ENCODE measurements at regions not wholly inside any gene's neighbourhood (a gene's known extent, or its start where the extent isn't known, plus 50 kb on each side); places are given as distances from the start of the nearest gene placed in this dataset.

DNA sequence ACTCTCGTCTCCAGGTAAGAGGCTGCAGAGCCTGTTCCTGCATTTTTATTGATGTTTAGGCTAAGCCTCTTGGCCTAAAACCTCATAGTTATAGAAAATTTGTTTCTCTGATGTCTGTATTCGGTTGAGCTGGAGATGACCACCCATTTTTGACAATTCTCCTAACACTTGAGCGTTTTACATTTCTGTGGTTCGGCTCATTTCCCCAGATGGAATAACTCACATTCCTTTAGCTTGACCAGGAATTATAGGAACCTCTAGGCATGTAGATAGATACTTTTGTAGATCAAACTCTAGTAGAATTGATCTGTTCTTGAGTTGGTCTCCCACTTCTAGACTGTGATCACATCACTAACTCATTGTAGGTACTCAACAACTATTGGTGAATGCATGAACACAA, 172.6 kb upstream of the CADM1 start:
- TF ChIP-seq REST (IDR thresholded peaks at IDR 0.05) (no peak), TAF1 (conservative IDR thresholded peaks at IDR 0.05) (no peak), JUND (IDR thresholded peaks at IDR 0.05) (no peak), SP1 (IDR thresholded peaks at IDR 0.05) (no peak), RAD21 (IDR thresholded peaks at IDR 0.05) (no peak), NR2F2 (IDR thresholded peaks at IDR 0.05) (no peak), YY1 (IDR thresholded peaks at IDR 0.05) (no peak), FOXA1 (IDR thresholded peaks at IDR 0.05) (no peak), EGR1 (IDR thresholded peaks at IDR 0.05; ENCODE audit: low read depth in 2 of 2) (no peak), GABPA (IDR thresholded peaks at IDR 0.05 in 1 of 2, conservative IDR thresholded peaks at IDR 0.05 in 1 of 2) (no peak), RXRA (IDR thresholded peaks at IDR 0.05) (no peak), HNF4G (IDR thresholded peaks at IDR 0.05) (no peak)
- TF ChIP-seq, protein P1, sequence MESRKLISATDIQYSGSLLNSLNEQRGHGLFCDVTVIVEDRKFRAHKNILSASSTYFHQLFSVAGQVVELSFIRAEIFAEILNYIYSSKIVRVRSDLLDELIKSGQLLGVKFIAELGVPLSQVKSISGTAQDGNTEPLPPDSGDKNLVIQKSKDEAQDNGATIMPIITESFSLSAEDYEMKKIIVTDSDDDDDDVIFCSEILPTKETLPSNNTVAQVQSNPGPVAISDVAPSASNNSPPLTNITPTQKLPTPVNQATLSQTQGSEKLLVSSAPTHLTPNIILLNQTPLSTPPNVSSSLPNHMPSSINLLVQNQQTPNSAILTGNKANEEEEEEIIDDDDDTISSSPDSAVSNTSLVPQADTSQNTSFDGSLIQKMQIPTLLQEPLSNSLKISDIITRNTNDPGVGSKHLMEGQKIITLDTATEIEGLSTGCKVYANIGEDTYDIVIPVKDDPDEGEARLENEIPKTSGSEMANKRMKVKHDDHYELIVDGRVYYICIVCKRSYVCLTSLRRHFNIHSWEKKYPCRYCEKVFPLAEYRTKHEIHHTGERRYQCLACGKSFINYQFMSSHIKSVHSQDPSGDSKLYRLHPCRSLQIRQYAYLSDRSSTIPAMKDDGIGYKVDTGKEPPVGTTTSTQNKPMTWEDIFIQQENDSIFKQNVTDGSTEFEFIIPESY (IDR thresholded peaks at IDR 0.05) = no peak
- Histone ChIP-seq H3K4me3 (ENCODE audit: low read depth in 1 of 3, low read length in 3 of 3) (no peak overlapping the region), H3K9me3 (ENCODE audit: control insufficient read depth in 4 of 4, low read length in 3 of 4) (no peaks in the 10 kb centered on the region), H3K4me1 (ENCODE audit: control insufficient read depth in 4 of 4, insufficient read depth in 4 of 4, low read length in 3 of 4) (peaks cover 0 to 2% (median under 1%) of the 10 kb centered on the region in 4 donors), H3K36me3 (ENCODE audit: control insufficient read depth in 4 of 4, insufficient read depth in 3 of 4, low read depth in 1 of 4, low read length in 3 of 4) (no peaks in the 10 kb centered on the region), H3K27me3 (ENCODE audit: control insufficient read depth in 4 of 4, insufficient read depth in 4 of 4, low read length in 3 of 4) (no peaks in the 10 kb centered on the region), H3K9ac (ENCODE audit: low read depth in 1 of 2, low read length in 2 of 2) (no peak overlapping the region), H3K27ac (ENCODE audit: low read depth in 1 of 2, low read length in 2 of 2) (no peak overlapping the region)
- WGBS = 93% methylated on average over 4 of the region's 4 CpGs
- no peak for DNase-seq (ENCODE audit: low spot score)

GRCh38 chr11:115676206-115676605, 172.0 kb upstream of the CADM1 start:
- Histone ChIP-seq H3K9me3 (ENCODE audit: control insufficient read depth in 4 of 4, low read length in 3 of 4) (no peaks in the 10 kb centered on the region), H3K27ac (ENCODE audit: low read depth in 1 of 2, low read length in 2 of 2) (no peak overlapping the region), H3K36me3 (ENCODE audit: control insufficient read depth in 4 of 4, insufficient read depth in 3 of 4, low read depth in 1 of 4, low read length in 3 of 4) (no peaks in the 10 kb centered on the region), H3K4me3 (ENCODE audit: low read depth in 1 of 3, low read length in 3 of 3) (no peak overlapping the region), H3K4me1 (ENCODE audit: control insufficient read depth in 4 of 4, insufficient read depth in 4 of 4, low read length in 3 of 4) (peaks cover 0 to 2% (median under 1%) of the 10 kb centered on the region in 4 donors), H3K27me3 (ENCODE audit: control insufficient read depth in 4 of 4, insufficient read depth in 4 of 4, low read length in 3 of 4) (no peaks in the 10 kb centered on the region), H3K9ac (ENCODE audit: low read depth in 1 of 2, low read length in 2 of 2) (no peak overlapping the region)
- DNase-seq (ENCODE audit: low spot score) = no peak
- 90% methylated on average over 4 of the region's 4 CpGs for WGBS
- no peak for TF ChIP-seq GABPA (IDR thresholded peaks at IDR 0.05 in 1 of 2, conservative IDR thresholded peaks at IDR 0.05 in 1 of 2)
- TF ChIP-seq EGR1 (IDR thresholded peaks at IDR 0.05; ENCODE audit: low read depth in 2 of 2) = no peak
- TF ChIP-seq, protein P1 (IDR thresholded peaks at IDR 0.05) = no peak
- TF ChIP-seq YY1 (IDR thresholded peaks at IDR 0.05) = no peak
- no peak for TF ChIP-seq JUND (IDR thresholded peaks at IDR 0.05)
- TF ChIP-seq SP1 (IDR thresholded peaks at IDR 0.05) = no peak
- TF ChIP-seq MAX (IDR thresholded peaks at IDR 0.05) = no peak
- TF ChIP-seq REST (IDR thresholded peaks at IDR 0.05) = no peak
- no peak for TF ChIP-seq HNF4G (IDR thresholded peaks at IDR 0.05)
- no peak for TF ChIP-seq FOXA2 (IDR thresholded peaks at IDR 0.05)
- no peak for TF ChIP-seq HNF4A (conservative IDR thresholded peaks at IDR 0.05)
- no peak for TF ChIP-seq RXRA (IDR thresholded peaks at IDR 0.05)
- TF ChIP-seq NR2F2 (IDR thresholded peaks at IDR 0.05) = no peak
- TF ChIP-seq ATF3 (IDR thresholded peaks at IDR 0.05) = no peak
- no peak for TF ChIP-seq TAF1 (conservative IDR thresholded peaks at IDR 0.05)
- no peak for TF ChIP-seq FOXA1 (IDR thresholded peaks at IDR 0.05)
- no peak for TF ChIP-seq CTCF (IDR thresholded peaks at IDR 0.05; ENCODE audit: low read depth, low read length, missing input control)
- TF ChIP-seq RAD21 (IDR thresholded peaks at IDR 0.05) = no peak
